ENCODE measurements at regions not wholly inside any gene's neighbourhood (a gene's known extent, or its start where the extent isn't known, plus 50 kb on each side); places are given as distances from the start of the nearest gene placed in this dataset.

DNA sequence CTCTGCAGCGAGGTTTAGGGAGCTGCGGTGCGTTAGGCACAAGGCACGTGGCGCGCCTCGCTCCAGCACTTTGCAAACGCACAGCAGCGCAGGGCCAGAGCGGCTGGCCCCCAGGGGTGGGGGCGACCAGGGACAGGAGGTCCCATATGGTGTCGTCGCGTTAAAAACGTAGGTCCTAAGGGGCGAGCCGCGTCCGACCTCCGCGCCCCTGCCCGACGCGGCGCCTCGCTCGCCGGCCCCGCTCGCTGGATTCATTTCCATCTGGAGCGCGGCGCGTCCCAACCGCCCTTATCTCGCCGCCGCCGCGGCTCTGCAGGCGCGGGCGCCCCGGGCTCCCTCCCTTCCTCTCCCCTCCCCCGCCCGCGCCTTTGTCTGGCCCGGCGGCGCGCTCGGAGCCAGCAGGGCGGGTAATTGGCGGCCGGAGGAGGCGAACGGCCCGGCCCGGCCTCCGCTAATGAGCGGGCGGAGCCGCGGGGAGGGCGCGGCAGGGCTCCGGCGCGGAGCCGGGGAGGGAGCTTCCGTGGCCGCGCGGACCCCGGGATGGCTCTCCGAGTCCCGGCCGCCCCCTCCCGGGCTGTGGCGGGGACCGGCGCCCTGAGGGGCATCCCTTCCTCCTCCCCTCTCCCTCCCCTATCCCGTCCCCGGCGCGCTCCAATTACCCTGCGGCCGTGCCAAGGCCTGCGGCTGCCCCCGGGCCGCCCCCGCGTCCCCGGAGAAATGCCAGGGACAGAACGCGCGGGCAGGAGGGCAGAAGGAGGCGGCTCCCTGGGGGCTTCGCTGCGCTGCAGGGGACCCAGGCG, 409.0 kb downstream of the BCOR start (continued):
- TF ChIP-seq, protein P1, sequence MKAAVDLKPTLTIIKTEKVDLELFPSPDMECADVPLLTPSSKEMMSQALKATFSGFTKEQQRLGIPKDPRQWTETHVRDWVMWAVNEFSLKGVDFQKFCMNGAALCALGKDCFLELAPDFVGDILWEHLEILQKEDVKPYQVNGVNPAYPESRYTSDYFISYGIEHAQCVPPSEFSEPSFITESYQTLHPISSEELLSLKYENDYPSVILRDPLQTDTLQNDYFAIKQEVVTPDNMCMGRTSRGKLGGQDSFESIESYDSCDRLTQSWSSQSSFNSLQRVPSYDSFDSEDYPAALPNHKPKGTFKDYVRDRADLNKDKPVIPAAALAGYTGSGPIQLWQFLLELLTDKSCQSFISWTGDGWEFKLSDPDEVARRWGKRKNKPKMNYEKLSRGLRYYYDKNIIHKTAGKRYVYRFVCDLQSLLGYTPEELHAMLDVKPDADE (conservative IDR thresholded peaks at IDR 0.05; ENCODE audit: control insufficient read depth, low read depth, low read length), result 0 out of 2 replicates have a peak, but pooled peaks have one; percentile 16
- TF ChIP-seq FOS (IDR thresholded peaks at IDR 0.05; ENCODE audit: extremely low read depth, insufficient read length) (no peak), STAG1 (CRISPR knock-in tag; IDR thresholded peaks at IDR 0.05; ENCODE audit: borderline replicate concordance) (0 out of 2 replicates have a peak, but pooled peaks have one; percentile 39), CXXC5 (CRISPR knock-in tag; IDR thresholded peaks at IDR 0.05) (peak; percentile 86), SNIP1 (IDR thresholded peaks at IDR 0.05; ENCODE audit: low read depth) (no peak), CSDE1 (IDR thresholded peaks at IDR 0.05) (no peak), BHLHE40 (IDR thresholded peaks at IDR 0.05; ENCODE audit: low read length) (0 out of 2 replicates have a peak, but pooled peaks have one; percentile 34), SLC30A9 (CRISPR knock-in tag; IDR thresholded peaks at IDR 0.05) (no peak), KDM1A (IDR thresholded peaks at IDR 0.05) (no peak), POLR3G (IDR thresholded peaks at IDR 0.05; ENCODE audit: extremely low read depth, insufficient read length, insufficient replicate concordance) (no peak), U2AF1 (optimal IDR thresholded peaks at IDR 0.05; ENCODE audit: low read depth, low read length) (no peak), NFE2L1 (tag; IDR thresholded peaks at IDR 0.05; ENCODE audit: borderline replicate concordance, low read depth) (no peak), ZFPM2 (CRISPR knock-in tag; IDR thresholded peaks at IDR 0.05) (no peak), ZNF740 (CRISPR knock-in tag; IDR thresholded peaks at IDR 0.05) (no peak), ZNF740 (tag; IDR thresholded peaks at IDR 0.05) (peak in 1 of 2 experiments; percentile 59; a peak in 1 of 4 replicates), KHSRP (IDR thresholded peaks at IDR 0.05) (no peak), NUFIP1 (IDR thresholded peaks at IDR 0.05; ENCODE audit: partially characterized antibody) (no peak), PATZ1 (CRISPR knock-in tag; IDR thresholded peaks at IDR 0.05; ENCODE audit: borderline replicate concordance) (no peak), PTBP1 (IDR thresholded peaks at IDR 0.05; ENCODE audit: low read depth, low read length) (no peak), SMC3 (conservative IDR thresholded peaks at IDR 0.05; ENCODE audit: insufficient read depth, low read depth, low read length) (no peak), GATA2 (CRISPR knock-in tag; IDR thresholded peaks at IDR 0.05) (0 out of 2 replicates have a peak, but pooled peaks have one; percentile 27), XRCC5 (IDR thresholded peaks at IDR 0.05; ENCODE audit: low read depth, low read length) (no peak), POLR2AphosphoS2 (IDR thresholded peaks at IDR 0.05; ENCODE audit: low read length) (no peak)
- TF ChIP-seq, protein P2, sequence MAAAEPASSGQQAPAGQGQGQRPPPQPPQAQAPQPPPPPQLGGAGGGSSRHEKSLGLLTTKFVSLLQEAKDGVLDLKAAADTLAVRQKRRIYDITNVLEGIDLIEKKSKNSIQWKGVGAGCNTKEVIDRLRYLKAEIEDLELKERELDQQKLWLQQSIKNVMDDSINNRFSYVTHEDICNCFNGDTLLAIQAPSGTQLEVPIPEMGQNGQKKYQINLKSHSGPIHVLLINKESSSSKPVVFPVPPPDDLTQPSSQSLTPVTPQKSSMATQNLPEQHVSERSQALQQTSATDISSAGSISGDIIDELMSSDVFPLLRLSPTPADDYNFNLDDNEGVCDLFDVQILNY (CRISPR knock-in tag; IDR thresholded peaks at IDR 0.05), result no peak
